GM12892 (cell line): ENCODE measurements at regions not wholly inside any gene's neighbourhood (a gene's known extent, or its start where the extent isn't known, plus 50 kb on each side); places are given as distances from the start of the nearest gene placed in this dataset.

Source experiments
- POLR2A ChIP-seq: IDR thresholded peaks from 2 replicates; pipeline ENCODE4 v1.6.1; 2011; ENCODE audit warnings: low read depth, low read length, control low read depth
- POLR2AphosphoS5 ChIP-seq: IDR thresholded peaks from 2 replicates; pipeline ENCODE4 v1.6.1; 2011; ENCODE audit warnings: low read depth, low read length, control low read depth
- TAF1 ChIP-seq: IDR thresholded peaks from 2 replicates; pipeline ENCODE4 v1.6.1; 2011; ENCODE audit warnings: low read depth, mild to moderate bottlenecking, control low read depth, low read length, borderline replicate concordance

DNA sequence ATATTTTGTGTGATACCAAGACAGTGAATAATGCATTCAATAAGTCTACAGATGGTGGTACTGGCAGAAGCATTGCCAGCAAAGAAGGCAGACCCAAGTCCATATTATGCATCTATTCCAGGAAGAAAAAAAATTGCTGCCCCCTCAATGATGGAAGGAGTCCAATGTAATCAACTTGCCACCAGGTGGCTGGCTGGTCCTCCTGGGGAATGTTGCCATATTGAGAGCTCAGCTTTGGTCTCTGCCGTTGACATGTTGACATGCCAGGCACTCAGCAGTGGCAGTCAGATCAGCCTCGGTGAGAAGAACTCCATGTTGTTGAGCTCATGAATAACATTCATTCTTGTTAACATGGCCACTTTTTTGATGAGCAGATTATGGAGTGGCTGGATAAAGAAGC is 298.5 kb downstream of the IGSF11 start:
- TF ChIP-seq POLR2A (no peak), POLR2AphosphoS5 (no peak), TAF1 (no peak)
